Epithelial cell of proximal tubule (primary cell): ENCODE measurements at regions not wholly inside any gene's neighbourhood (a gene's known extent, or its start where the extent isn't known, plus 50 kb on each side); places are given as distances from the start of the nearest gene placed in this dataset.

Experiments
- DNase-seq: peaks from one replicate; pipeline ENCODE4 v3.0.0-alpha.2; 2011; ENCODE audit warnings: low read depth
- H3K4me3 ChIP-seq: 2 replicates; pipeline ENCODE4 v1.5.1; 2011; ENCODE audit warnings: low read depth, mild to moderate bottlenecking, low read length
- CTCF ChIP-seq: conservative IDR thresholded peaks from 2 replicates; pipeline ENCODE4 v1.5.1; 2012; ENCODE audit warnings: low read depth, mild to moderate bottlenecking, low read length

GRCh38 chr7:9083837-9084236 is 650.4 kb downstream of the NXPH1 start:
- no peak for TF ChIP-seq CTCF
- DNase-seq: no peak
- H3K4me3 ChIP-seq: no peak overlapping the region

- no peak for TF ChIP-seq CTCF
- H3K4me3 ChIP-seq: no peak overlapping the region
- DNase-seq: no peak
Measured at GRCh38 chr7:9091282-9091681, 657.9 kb downstream of the NXPH1 start.

GRCh38 chr7:9097565-9098060 is 664.2 kb downstream of the NXPH1 start:
- no peak for DNase-seq
- no peak for TF ChIP-seq CTCF
- H3K4me3 ChIP-seq: no peak overlapping the region

- TF ChIP-seq CTCF: no peak
- no peak for DNase-seq
Measured at GRCh38 chr7:9100289-9100688, 666.9 kb downstream of the NXPH1 start.

GRCh38 chr7:9102846-9103245 is 669.4 kb downstream of the NXPH1 start:
- no peak for TF ChIP-seq CTCF
- no peak overlapping the region for H3K4me3 ChIP-seq
- DNase-seq: no peak

More at GRCh38 chr7:9100289-9100688, 666.9 kb downstream of the NXPH1 start:
- no peak overlapping the region for H3K4me3 ChIP-seq

- H3K4me3 ChIP-seq: no peak overlapping the region
- TF ChIP-seq CTCF: no peak
- DNase-seq: no peak
Measured at GRCh38 chr7:9106747-9107146, 673.3 kb downstream of the NXPH1 start.

- H3K4me3 ChIP-seq: no peak overlapping the region
- no peak for TF ChIP-seq CTCF
- DNase-seq: no peak
Measured at GRCh38 chr7:9120331-9120730, 686.9 kb downstream of the NXPH1 start.
